ENCODE measurements at regions not wholly inside any gene's neighbourhood (a gene's known extent, or its start where the extent isn't known, plus 50 kb on each side); places are given as distances from the start of the nearest gene placed in this dataset.

GRCh38 chr20:47974234-47974878 lies 189.1 kb upstream of the SULF2 start:
- Histone ChIP-seq H3K4me3 (no peak overlapping the region), H3K27ac (peak overlapping the region in 8 of 12 donors; percentile 1 to 85 (median 56)), H3K4me1 (peaks cover 0 to 25% (median 6%) of the 10 kb centered on the region in 12 donors), H3K27me3 (peaks cover 0 to 11% (median 0%) of the 10 kb centered on the region in 9 donors), H3K9me3 (no peaks in the 10 kb centered on the region), H3K36me3 (no peaks in the 10 kb centered on the region)
- intact Hi-C loops (cut with DNase I), result loop anchor here in 1 of 10 donors (10.0 kb wide), 1 partner anchor 180 kb away; no protein-coding TSS in a partner anchor
- WGBS, 4 donors, result 86 to 89% (median 87%) methylated on average over 8 of the region's 8 CpGs
- ATAC-seq, result no peak
- no peak for DNase-seq
- no peak for TF ChIP-seq CTCF (IDR thresholded peaks at IDR 0.05)
- TF ChIP-seq POLR2A (IDR thresholded peaks at IDR 0.05), result no peak

GRCh38 chr20:47973519-47974233 lies 188.4 kb upstream of the SULF2 start:
- Histone ChIP-seq H3K27ac (peak overlapping the region in 11 of 12 donors; percentile 1 to 85 (median 57)), H3K4me3 (no peak overlapping the region), H3K36me3 (no peaks in the 10 kb centered on the region), H3K27me3 (peaks cover 0 to 11% (median 0%) of the 10 kb centered on the region in 9 donors), H3K9me3 (no peaks in the 10 kb centered on the region), H3K4me1 (peaks cover 0 to 25% (median 6%) of the 10 kb centered on the region in 12 donors)
- DNase-seq (peak in 4 of 5 donors; percentile 54 to 77 (median 66)), ATAC-seq (peak; percentile 37 to 90 (median 66))
- intact Hi-C loops (cut with DNase I), result loop anchor here in 1 of 10 donors (10.0 kb wide), 1 partner anchor 179 kb away; no protein-coding TSS in a partner anchor
- WGBS, 4 donors, result 56 to 62% (median 58%) methylated on average over 23 to 26 of the region's 26 CpGs
- no peak for TF ChIP-seq CTCF (IDR thresholded peaks at IDR 0.05)
- no peak for TF ChIP-seq POLR2A (IDR thresholded peaks at IDR 0.05)

- DNase-seq, result no peak
- Histone ChIP-seq H3K27ac (peak overlapping the region; percentile 24 to 84 (median 61)), H3K4me1 (peaks cover 0 to 25% (median 6%) of the 10 kb centered on the region in 12 donors), H3K9me3 (no peaks in the 10 kb centered on the region), H3K27me3 (peaks cover 0 to 11% (median 0%) of the 10 kb centered on the region in 9 donors), H3K36me3 (no peaks in the 10 kb centered on the region), H3K4me3 (no peak overlapping the region)
- no peak for ATAC-seq
- intact Hi-C loops (cut with DNase I), result loop anchor here in 1 of 10 donors (10.0 kb wide), 1 partner anchor 178 kb away; no protein-coding TSS in a partner anchor
- 64 to 75% (median 67%) methylated on average over 16 to 17 of the region's 17 CpGs for WGBS, 4 donors
- no peak for TF ChIP-seq CTCF (IDR thresholded peaks at IDR 0.05)
- no peak for TF ChIP-seq POLR2A (IDR thresholded peaks at IDR 0.05)
Measured at GRCh38 chr20:47972916-47973309, 187.6 kb upstream of the SULF2 start.
